ENCODE measurements at regions not wholly inside any gene's neighbourhood (a gene's known extent, or its start where the extent isn't known, plus 50 kb on each side); places are given as distances from the start of the nearest gene placed in this dataset.

GRCh38 chr12:92019491-92020277 is 126.0 kb downstream of the BTG1 start:
- peaks cover 0 to 10% (median 4%) of the 10 kb centered on the region in 5 donors for H3K4me1 ChIP-seq (ENCODE audit: control insufficient read depth in 5 of 5, insufficient read depth in 5 of 5, low read length in 5 of 5)
- H3K9ac ChIP-seq (ENCODE audit: insufficient read depth in 1 of 2, low read length in 2 of 2) = no peak overlapping the region
- TF ChIP-seq, protein P1, sequence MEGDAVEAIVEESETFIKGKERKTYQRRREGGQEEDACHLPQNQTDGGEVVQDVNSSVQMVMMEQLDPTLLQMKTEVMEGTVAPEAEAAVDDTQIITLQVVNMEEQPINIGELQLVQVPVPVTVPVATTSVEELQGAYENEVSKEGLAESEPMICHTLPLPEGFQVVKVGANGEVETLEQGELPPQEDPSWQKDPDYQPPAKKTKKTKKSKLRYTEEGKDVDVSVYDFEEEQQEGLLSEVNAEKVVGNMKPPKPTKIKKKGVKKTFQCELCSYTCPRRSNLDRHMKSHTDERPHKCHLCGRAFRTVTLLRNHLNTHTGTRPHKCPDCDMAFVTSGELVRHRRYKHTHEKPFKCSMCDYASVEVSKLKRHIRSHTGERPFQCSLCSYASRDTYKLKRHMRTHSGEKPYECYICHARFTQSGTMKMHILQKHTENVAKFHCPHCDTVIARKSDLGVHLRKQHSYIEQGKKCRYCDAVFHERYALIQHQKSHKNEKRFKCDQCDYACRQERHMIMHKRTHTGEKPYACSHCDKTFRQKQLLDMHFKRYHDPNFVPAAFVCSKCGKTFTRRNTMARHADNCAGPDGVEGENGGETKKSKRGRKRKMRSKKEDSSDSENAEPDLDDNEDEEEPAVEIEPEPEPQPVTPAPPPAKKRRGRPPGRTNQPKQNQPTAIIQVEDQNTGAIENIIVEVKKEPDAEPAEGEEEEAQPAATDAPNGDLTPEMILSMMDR (IDR thresholded peaks at IDR 0.05; ENCODE audit: control extremely low read depth, extremely low read depth) = no peak
- 88 to 92% methylated on average over 3 of the region's 3 CpGs for WGBS, 2 donors
- H3K9me3 ChIP-seq (ENCODE audit: control insufficient read depth in 4 of 4, insufficient read depth in 3 of 4, low read length in 3 of 4) = no peaks in the 10 kb centered on the region
- ATAC-seq (ENCODE audit: insufficient read depth, low FRiP score) (no peak), DNase-seq (no peak)
- no peak overlapping the region for H3K27ac ChIP-seq (ENCODE audit: low read depth in 1 of 2, low read length in 1 of 2)
- H3K36me3 ChIP-seq (ENCODE audit: control insufficient read depth in 4 of 4, insufficient read depth in 4 of 4, low read length in 4 of 4) = no peaks in the 10 kb centered on the region
- H3K4me3 ChIP-seq = no peak overlapping the region
- H3K27me3 ChIP-seq (ENCODE audit: control insufficient read depth in 3 of 3, insufficient read depth in 3 of 3, low read length in 2 of 3) = no peaks in the 10 kb centered on the region

- 94 to 100% methylated on average over 1 of the region's 1 CpG for WGBS, 2 donors
- no peak overlapping the region for H3K4me3 ChIP-seq
- H3K9ac ChIP-seq (ENCODE audit: insufficient read depth in 1 of 2, low read length in 2 of 2) = no peak overlapping the region
- no peaks in the 10 kb centered on the region for H3K36me3 ChIP-seq (ENCODE audit: control insufficient read depth in 4 of 4, insufficient read depth in 4 of 4, low read length in 4 of 4)
- no peaks in the 10 kb centered on the region for H3K27me3 ChIP-seq (ENCODE audit: control insufficient read depth in 3 of 3, insufficient read depth in 3 of 3, low read length in 2 of 3)
- H3K27ac ChIP-seq (ENCODE audit: low read depth in 1 of 2, low read length in 1 of 2) = no peak overlapping the region
- H3K4me1 ChIP-seq (ENCODE audit: control insufficient read depth in 5 of 5, insufficient read depth in 5 of 5, low read length in 5 of 5) = no peaks in the 10 kb centered on the region
- ATAC-seq (ENCODE audit: insufficient read depth, low FRiP score) (no peak), DNase-seq (no peak)
- TF ChIP-seq, protein P1 (IDR thresholded peaks at IDR 0.05; ENCODE audit: control extremely low read depth, extremely low read depth) = no peak
- peaks cover 0 to 2% (median 0%) of the 10 kb centered on the region in 4 donors for H3K9me3 ChIP-seq (ENCODE audit: control insufficient read depth in 4 of 4, insufficient read depth in 3 of 4, low read length in 3 of 4)
Measured at GRCh38 chr12:92012691-92013090, 133.0 kb downstream of the BTG1 start.

- ATAC-seq (ENCODE audit: insufficient read depth, low FRiP score) = no peak
- Histone ChIP-seq H3K4me3 (no peak overlapping the region), H3K36me3 (ENCODE audit: control insufficient read depth in 4 of 4, insufficient read depth in 4 of 4, low read length in 4 of 4) (no peaks in the 10 kb centered on the region), H3K9ac (ENCODE audit: insufficient read depth in 1 of 2, low read length in 2 of 2) (no peak overlapping the region), H3K4me1 (ENCODE audit: control insufficient read depth in 5 of 5, insufficient read depth in 5 of 5, low read length in 5 of 5) (no peaks in the 10 kb centered on the region), H3K27me3 (ENCODE audit: control insufficient read depth in 3 of 3, insufficient read depth in 3 of 3, low read length in 2 of 3) (no peaks in the 10 kb centered on the region), H3K27ac (ENCODE audit: low read depth in 1 of 2, low read length in 1 of 2) (no peak overlapping the region), H3K9me3 (ENCODE audit: control insufficient read depth in 4 of 4, insufficient read depth in 3 of 4, low read length in 3 of 4) (peaks cover 0 to 2% (median 0%) of the 10 kb centered on the region in 4 donors)
- TF ChIP-seq, protein P1 (IDR thresholded peaks at IDR 0.05; ENCODE audit: control extremely low read depth, extremely low read depth) = no peak
- DNase-seq = no peak
- WGBS, 2 donors = 63 to 80% methylated on average over 10 of the region's 10 CpGs
Measured at GRCh38 chr12:92010853-92011701, 134.6 kb downstream of the BTG1 start.
